IMR-90 (cell line): ENCODE measurements at regions not wholly inside any gene's neighbourhood (a gene's known extent, or its start where the extent isn't known, plus 50 kb on each side); places are given as distances from the start of the nearest gene placed in this dataset.

Experiments used
- ATAC-seq: fragments of 200-7000 bp; cut with Tn5 transposase; 2 replicates; pipeline ENCODE4 v1.9.1; 2020; ENCODE audit warnings: low read depth, mild to moderate bottlenecking, moderate library complexity
- BruUV-seq: library from RNA; stranded (reverse); fragments of 400-500 nt; replicated peaks from 2 replicates; lab custom pipeline; 2021; lab: Mats Ljungman, UMichigan
- CTCF ChIA-PET: fragments of 300-600 bp; formaldehyde crosslinking; extraction: SDS; loops from one replicate; lab custom pipeline; 2021; ENCODE audit warnings: antibody characterized with exemption; lab: Yijun Ruan, JAX
- POLR2A ChIA-PET: fragments of 300-600 bp; sonication (Branson Sonifier 250); formaldehyde crosslinking; loops from one replicate; lab custom pipeline; 2022; ENCODE audit warnings: antibody characterized with exemption; ENCODE audit not compliant: unreplicated experiment; lab: Charles Lee
- DNase-seq: peaks from one replicate; pipeline ENCODE4 v3.0.0; 2013
- H2AFZ ChIP-seq: replicated peaks from 2 replicates; pipeline ENCODE3; 2013; ENCODE audit warnings: low read length, mild to moderate bottlenecking; ENCODE audit not compliant: poor library complexity
- H2AK5ac ChIP-seq: 2 replicates; pipeline ENCODE4 v1.6.1; 2013; ENCODE audit warnings: low read depth, low read length, inconsistent platforms
- H2AK9ac ChIP-seq: replicated peaks from 2 replicates; pipeline ENCODE3; 2013; ENCODE audit warnings: mild to moderate bottlenecking, low read depth, low read length, moderate library complexity; ENCODE audit not compliant: poor library complexity
- H2BK120ac ChIP-seq: 2 replicates; pipeline ENCODE4 v1.6.1; 2013; ENCODE audit warnings: low read depth, low read length, inconsistent platforms
- H2BK15ac ChIP-seq: 3 replicates; pipeline ENCODE4 v1.6.1; 2013; ENCODE audit warnings: low read depth, low read length, inconsistent platforms
- H2BK20ac ChIP-seq: 2 replicates; pipeline ENCODE4 v1.6.1; 2013; ENCODE audit warnings: low read depth, mild to moderate bottlenecking, inconsistent platforms, low read length, moderate library complexity
- H2BK5ac ChIP-seq: 2 replicates; pipeline ENCODE4 v1.6.1; 2013; ENCODE audit warnings: mild to moderate bottlenecking, low read depth, low read length, inconsistent platforms; ENCODE audit not compliant: poor library complexity, severe bottlenecking
- H3K14ac ChIP-seq: replicated peaks from 2 replicates; pipeline ENCODE4 v1.6.1; 2013; ENCODE audit warnings: low read depth, low read length, inconsistent platforms
- H3K18ac ChIP-seq: 2 replicates; pipeline ENCODE4 v1.6.1; 2013; ENCODE audit warnings: low read depth, low read length, control low read depth
- H3K23ac ChIP-seq: 2 replicates; pipeline ENCODE4 v1.6.1; 2013; ENCODE audit warnings: low read depth, low read length, inconsistent platforms
- H3K27ac ChIP-seq: 2 replicates; pipeline ENCODE4 v1.5.1; 2013; ENCODE audit warnings: mild to moderate bottlenecking, control low read depth, low read length; ENCODE audit not compliant: insufficient read depth
- H3K27me3 ChIP-seq: 2 replicates; pipeline ENCODE4 v1.6.1; 2013; ENCODE audit warnings: low read length; ENCODE audit not compliant: control insufficient read depth, insufficient read depth
- H3K36me3 ChIP-seq: 2 replicates; pipeline ENCODE4 v1.6.1; 2013; ENCODE audit warnings: low read length, mixed read lengths; ENCODE audit not compliant: control insufficient read depth, insufficient read depth
- H3K4ac ChIP-seq: 2 replicates; pipeline ENCODE4 v1.6.1; 2013; ENCODE audit warnings: low read depth, low read length, inconsistent platforms
- H3K4me1 ChIP-seq: 2 replicates; pipeline ENCODE4 v1.6.1; 2013; ENCODE audit warnings: low read length, mixed read lengths; ENCODE audit not compliant: control insufficient read depth, insufficient read depth
- H3K4me2 ChIP-seq: 2 replicates; pipeline ENCODE4 v1.6.1; 2013; ENCODE audit warnings: low read depth, mild to moderate bottlenecking, control low read depth, low read length, moderate library complexity
- H3K4me3 ChIP-seq: 2 replicates; pipeline ENCODE4 v1.5.1; 2013; ENCODE audit warnings: low read depth, mild to moderate bottlenecking, control low read depth, low read length, moderate library complexity; ENCODE audit not compliant: insufficient read depth
- H3K56ac ChIP-seq: 2 replicates; pipeline ENCODE4 v1.6.1; 2013; ENCODE audit warnings: low read length, inconsistent platforms; ENCODE audit not compliant: insufficient read depth; ENCODE audit errors: extremely low read depth
- H3K79me1 ChIP-seq, 2 experiments: 2 replicates each; pipeline ENCODE4 v1.6.1; 2013; ENCODE audit warnings: low read length in 2 of 2, inconsistent platforms in 1 of 2, low read depth in 1 of 2
- H3K9ac ChIP-seq: 2 replicates; pipeline ENCODE4 v1.6.1; 2013; ENCODE audit warnings: low read depth, low read length, control low read depth
- H3K9me1 ChIP-seq: 2 replicates; pipeline ENCODE4 v1.6.1; 2013; ENCODE audit warnings: low read length, inconsistent platforms; ENCODE audit not compliant: insufficient read depth
- H3K9me3 ChIP-seq: 2 replicates; pipeline ENCODE4 v1.6.1; 2013; ENCODE audit warnings: low read length; ENCODE audit not compliant: control insufficient read depth, insufficient read depth
- H4K20me1 ChIP-seq: 2 replicates; pipeline ENCODE4 v1.6.1; 2013; ENCODE audit warnings: low read length, inconsistent platforms; ENCODE audit not compliant: insufficient read depth
- H4K5ac ChIP-seq: 2 replicates; pipeline ENCODE4 v1.6.1; 2013; ENCODE audit warnings: mild to moderate bottlenecking, low read depth, low read length, control low read depth
- H4K8ac ChIP-seq, 2 experiments: 2 replicates each; pipeline ENCODE4 v1.6.1; 2013; ENCODE audit warnings: low read depth in 2 of 2, low read length in 2 of 2, control low read depth in 1 of 2, inconsistent platforms in 1 of 2
- H4K91ac ChIP-seq: 2 replicates; pipeline ENCODE4 v1.6.1; 2013; ENCODE audit warnings: low read depth, low read length, inconsistent platforms; ENCODE audit not compliant: insufficient read depth
- CHD1 ChIP-seq: IDR thresholded peaks from 2 replicates; pipeline ENCODE4 v1.6.1; 2012; ENCODE audit warnings: low read depth, low read length, improper control_type of control experiment
- SMC3 ChIP-seq: fragments of 150-350 bp; IDR thresholded peaks from 2 replicates; pipeline ENCODE4 v1.6.1; 2016; ENCODE audit warnings: low read depth, mild to moderate bottlenecking, antibody characterized with exemption, low read length, moderate library complexity
- WGBS, 2 experiments: methylation state at CpG; one replicate each; pipeline versions ENCODE4 v1.1.5 to v1.1.7; 2013; ENCODE audit warnings: missing lambda C conversion rate in 2 of 2; ENCODE audit not compliant: insufficient read length in 1 of 2; ENCODE audit errors: extremely low coverage in 2 of 2; 5-methylcytosine and 5-hydroxymethylcytosine counted together
- dilution Hi-C: fragments of 300-500 bp; cut with HindIII; formaldehyde crosslinking; loops from one replicate; pipeline ENCODE4 v1.14.3; 2018; ENCODE audit warnings: low sequenced_read_pairs; ENCODE audit not compliant: unreplicated experiment
- in situ Hi-C: fragments of 300-500 bp; cut with MboI; formaldehyde crosslinking; loops from 3 replicates; pipeline ENCODE4 v1.14.3; 2019; ENCODE audit warnings: low sequenced_read_pairs, inconsistent platforms, mixed read lengths
- intact Hi-C: fragments of 100-400 bp; cut with micrococcal nuclease; formaldehyde crosslinking; loops from 2 replicates; pipeline ENCODE4 v1.10.0; 2022

- no peak overlapping the region for H2AK5ac ChIP-seq
- H3K4me2 ChIP-seq = no peak overlapping the region
- no peak overlapping the region for H2BK120ac ChIP-seq
- H2BK15ac ChIP-seq = no peak overlapping the region
- WGBS, 2 experiments = 30% methylated on average over 2 of the region's 4 CpGs; no CpG with 5 or more reads in 1 of the 2 experiments
- no TSS peak for BruUV-seq
- no peak overlapping the region for H3K56ac ChIP-seq
- H3K9ac ChIP-seq = no peak overlapping the region
- dilution Hi-C loops (no loop called here), intact Hi-C loops (no loop called here), in situ Hi-C loops (no loop called here)
- no peak overlapping the region for H4K5ac ChIP-seq
- no peak overlapping the region for H4K8ac ChIP-seq
- ATAC-seq (no peak), DNase-seq (no peak)
- H2AK9ac ChIP-seq = no peak overlapping the region
- H3K27ac ChIP-seq = no peak overlapping the region
- no peak overlapping the region for H2AFZ ChIP-seq
- ChIA-PET CTCF (no interaction called here), POLR2A (no interaction called here)
- H4K91ac ChIP-seq = no peak overlapping the region
- no peaks in the 10 kb centered on the region for H3K9me3 ChIP-seq
- H3K23ac ChIP-seq = no peak overlapping the region
- H3K36me3 ChIP-seq = no peaks in the 10 kb centered on the region
- H3K9me1 ChIP-seq = no peaks in the 10 kb centered on the region
- no peak overlapping the region for H3K4me3 ChIP-seq
- no peak overlapping the region for H2BK5ac ChIP-seq
- H3K18ac ChIP-seq = no peak overlapping the region
- no peaks in the 10 kb centered on the region for H3K27me3 ChIP-seq
- no peak overlapping the region for H3K14ac ChIP-seq
- no peak overlapping the region for H2BK20ac ChIP-seq
- no peak overlapping the region for H3K4ac ChIP-seq
- no peaks in the 10 kb centered on the region for H4K20me1 ChIP-seq
- TF ChIP-seq CHD1 = no peak
- TF ChIP-seq SMC3 = no peak
- H3K79me1 ChIP-seq = no peaks in the 10 kb centered on the region
- no peaks in the 10 kb centered on the region for H3K4me1 ChIP-seq
These were observed 551.3 kb downstream of the NSUN3 start for GRCh38 chr3:94614192-94614591.
